GM18508 (cell line): ENCODE measurements at regions not wholly inside any gene's neighbourhood (a gene's known extent, or its start where the extent isn't known, plus 50 kb on each side); places are given as distances from the start of the nearest gene placed in this dataset.
"Not testable (repeated sequence)": the region's sequence is repeated elsewhere in the genome, so short reads cannot be mapped to it uniquely, and the experiment has no call there.

Source experiments
- ATAC-seq: cut with Tn5 transposase; IDR thresholded peaks from one replicate; pipeline ENCODE4 v1.9.1; 2021; ENCODE audit warnings: moderate number of reproducible peaks; ENCODE audit not compliant: insufficient read depth, unreplicated experiment

- no peak for ATAC-seq
Measured at GRCh38 chr10:28733245-28733644, 55.9 kb downstream of the BAMBI start.

GRCh38 chr10:28733647-28734046 lies 56.3 kb downstream of the BAMBI start:
- ATAC-seq: no peak

GRCh38 chr10:28734938-28735759 lies 57.8 kb downstream of the BAMBI start:
- ATAC-seq: no peak

- ATAC-seq: no peak
Measured at GRCh38 chr10:28737096-28737495, 59.8 kb downstream of the BAMBI start.

- ATAC-seq: no peak
Measured at GRCh38 chr10:28738200-28738599, 60.9 kb downstream of the BAMBI start.

- no peak for ATAC-seq
Measured at GRCh38 chr10:28743576-28743975, 66.3 kb downstream of the BAMBI start.

- ATAC-seq: no peak
Measured at GRCh38 chr10:28744069-28744768, 66.9 kb downstream of the BAMBI start.

GRCh38 chr10:28754930-28755718 lies 77.8 kb downstream of the BAMBI start:
- ATAC-seq: no peak

- ATAC-seq: no peak
Measured at GRCh38 chr10:28761084-28761846, 83.9 kb downstream of the BAMBI start.

GRCh38 chr10:28763471-28764170 lies 86.3 kb downstream of the BAMBI start:
- ATAC-seq: no peak

GRCh38 chr10:28765641-28766040 lies 88.3 kb downstream of the BAMBI start:
- no peak for ATAC-seq

- no peak for ATAC-seq
Measured at GRCh38 chr10:28768227-28768626, 90.9 kb downstream of the BAMBI start.

- ATAC-seq: no peak
Measured at GRCh38 chr10:28769091-28769604, 91.8 kb downstream of the BAMBI start.

GRCh38 chr10:28771580-28772090 lies 94.3 kb downstream of the BAMBI start:
- not testable (repeated sequence) for ATAC-seq

- no peak for ATAC-seq
Measured at GRCh38 chr10:28774051-28774995, 97.0 kb downstream of the BAMBI start.

GRCh38 chr10:28775773-28776172 lies 98.5 kb downstream of the BAMBI start:
- ATAC-seq: no peak

- no peak for ATAC-seq
Measured at GRCh38 chr10:28776519-28776918, 99.2 kb downstream of the BAMBI start.

GRCh38 chr10:28777911-28778310 lies 100.6 kb downstream of the BAMBI start:
- no peak for ATAC-seq
